Endometrium (tissue), 2 donors: ENCODE measurements at regions not wholly inside any gene's neighbourhood (a gene's known extent, or its start where the extent isn't known, plus 50 kb on each side); places are given as distances from the start of the nearest gene placed in this dataset.

Experiments used
- FAIRE-seq: peaks from 2 replicates; lab custom pipeline; 2012; peaks lifted over from hg19 to GRCh38; lab: Jason Lieb, UNC
- donor health status: control.
- donor health status: control.

- FAIRE-seq: no peak
Measured at GRCh38 chr14:98304574-98304973, 967.4 kb downstream of the BCL11B start.

- no peak for FAIRE-seq
Measured at GRCh38 chr14:98309591-98309990, 962.4 kb downstream of the BCL11B start.

- no peak for FAIRE-seq
Measured at GRCh38 chr14:98312006-98312405, 960.0 kb downstream of the BCL11B start.

- no peak for FAIRE-seq
Measured at GRCh38 chr14:98321841-98322240, 950.2 kb downstream of the BCL11B start.

GRCh38 chr14:98323836-98324235 lies 948.2 kb downstream of the BCL11B start:
- no peak for FAIRE-seq

- no peak for FAIRE-seq
Measured at GRCh38 chr14:98325761-98326160, 946.2 kb downstream of the BCL11B start.

GRCh38 chr14:98328496-98328895 lies 943.5 kb downstream of the BCL11B start:
- no peak for FAIRE-seq

GRCh38 chr14:98334186-98334585 lies 937.8 kb downstream of the BCL11B start:
- FAIRE-seq: no peak

- FAIRE-seq: no peak
Measured at GRCh38 chr14:98341211-98341610, 930.8 kb downstream of the BCL11B start.

- FAIRE-seq: no peak
Measured at GRCh38 chr14:98345161-98345560, 926.8 kb downstream of the BCL11B start.

GRCh38 chr14:98347686-98348085 lies 924.3 kb downstream of the BCL11B start:
- FAIRE-seq: no peak

- FAIRE-seq: no peak
Measured at GRCh38 chr14:98348505-98348904, 923.5 kb downstream of the BCL11B start.

GRCh38 chr14:98350213-98350612 lies 921.8 kb downstream of the BCL11B start:
- FAIRE-seq: no peak

GRCh38 chr14:98364961-98365360 lies 907.0 kb downstream of the BCL11B start:
- FAIRE-seq: no peak

- FAIRE-seq: no peak
Measured at GRCh38 chr14:98366429-98366828, 905.6 kb downstream of the BCL11B start.

GRCh38 chr14:98368221-98368620 lies 903.8 kb downstream of the BCL11B start:
- FAIRE-seq: no peak

GRCh38 chr14:98368916-98369315 lies 903.1 kb downstream of the BCL11B start:
- no peak for FAIRE-seq

GRCh38 chr14:98369344-98369743 lies 902.7 kb downstream of the BCL11B start:
- FAIRE-seq: no peak

GRCh38 chr14:98370352-98370751 lies 901.6 kb downstream of the BCL11B start:
- no peak for FAIRE-seq

GRCh38 chr14:98371141-98371540 lies 900.9 kb downstream of the BCL11B start:
- FAIRE-seq: no peak

- FAIRE-seq: no peak
Measured at GRCh38 chr14:98374136-98374535, 897.9 kb downstream of the BCL11B start.

- FAIRE-seq: no peak
Measured at GRCh38 chr14:98375566-98375965, 896.4 kb downstream of the BCL11B start.

- no peak for FAIRE-seq
Measured at GRCh38 chr14:98379830-98380229, 892.2 kb downstream of the BCL11B start.

GRCh38 chr14:98382662-98383061 lies 889.3 kb downstream of the BCL11B start:
- no peak for FAIRE-seq

- FAIRE-seq: no peak
Measured at GRCh38 chr14:98385851-98386250, 886.1 kb downstream of the BCL11B start.
